Effector memory CD4-positive, alpha-beta T cell (primary cell): ENCODE measurements at regions not wholly inside any gene's neighbourhood (a gene's known extent, or its start where the extent isn't known, plus 50 kb on each side); places are given as distances from the start of the nearest gene placed in this dataset.

Experiments
- DNase-seq, 3 donors: peaks; one replicate each; pipeline ENCODE4 v3.0.0-alpha.2; 2020
- H3K27ac ChIP-seq: 2 replicates; pipeline ENCODE4 v1.7.0; 2013; ENCODE audit warnings: mild to moderate bottlenecking, low read length, moderate library complexity; ENCODE audit not compliant: insufficient read depth, poor library complexity, severe bottlenecking
- H3K27me3 ChIP-seq: replicated peaks from 2 replicates; pipeline ENCODE4 v1.7.0; 2013; ENCODE audit warnings: mild to moderate bottlenecking, low read length; ENCODE audit not compliant: insufficient read depth, control insufficient read depth, poor library complexity, severe bottlenecking
- H3K36me3 ChIP-seq: 2 replicates; pipeline ENCODE4 v1.7.0; 2013; ENCODE audit warnings: mild to moderate bottlenecking, low read length, moderate library complexity; ENCODE audit not compliant: control insufficient read depth, insufficient read depth
- H3K4me1 ChIP-seq: 2 replicates; pipeline ENCODE4 v1.7.0; 2013; ENCODE audit warnings: low read length, mild to moderate bottlenecking; ENCODE audit not compliant: control insufficient read depth, insufficient read depth, poor library complexity, severe bottlenecking
- H3K4me3 ChIP-seq: 2 replicates; pipeline ENCODE4 v1.7.0; 2013; ENCODE audit warnings: low read length, low read depth, mild to moderate bottlenecking; ENCODE audit not compliant: insufficient read depth, poor library complexity, severe bottlenecking
- H3K9me3 ChIP-seq: 2 replicates; pipeline ENCODE4 v1.7.0; 2013; ENCODE audit warnings: mild to moderate bottlenecking, low read length, moderate library complexity; ENCODE audit not compliant: control insufficient read depth

DNA sequence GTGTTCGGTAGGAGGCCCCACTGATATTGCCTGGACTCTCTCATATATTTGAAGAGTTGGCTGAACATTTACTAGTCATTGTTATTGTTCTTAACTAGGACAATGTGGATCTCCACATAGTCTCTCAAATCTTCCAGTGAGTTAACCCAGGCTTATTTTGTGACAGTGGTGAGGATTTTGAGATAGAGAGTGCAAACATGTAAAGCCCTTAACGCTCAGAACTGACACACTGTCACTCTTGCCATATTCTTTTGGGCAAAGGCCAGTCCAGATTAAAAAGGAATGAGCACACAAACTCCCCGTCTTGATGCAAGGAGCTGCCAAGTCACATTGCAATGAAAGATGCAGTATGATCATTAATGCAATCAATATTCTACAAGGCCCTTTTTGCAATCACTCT lies 431.9 kb upstream of the AZI2 start:
- no peak for DNase-seq
- H3K9me3 ChIP-seq = no peaks in the 10 kb centered on the region
- no peaks in the 10 kb centered on the region for H3K27me3 ChIP-seq
- no peak overlapping the region for H3K27ac ChIP-seq
- H3K4me1 ChIP-seq = no peaks in the 10 kb centered on the region
- H3K4me3 ChIP-seq = no peak overlapping the region
- no peaks in the 10 kb centered on the region for H3K36me3 ChIP-seq

DNA sequence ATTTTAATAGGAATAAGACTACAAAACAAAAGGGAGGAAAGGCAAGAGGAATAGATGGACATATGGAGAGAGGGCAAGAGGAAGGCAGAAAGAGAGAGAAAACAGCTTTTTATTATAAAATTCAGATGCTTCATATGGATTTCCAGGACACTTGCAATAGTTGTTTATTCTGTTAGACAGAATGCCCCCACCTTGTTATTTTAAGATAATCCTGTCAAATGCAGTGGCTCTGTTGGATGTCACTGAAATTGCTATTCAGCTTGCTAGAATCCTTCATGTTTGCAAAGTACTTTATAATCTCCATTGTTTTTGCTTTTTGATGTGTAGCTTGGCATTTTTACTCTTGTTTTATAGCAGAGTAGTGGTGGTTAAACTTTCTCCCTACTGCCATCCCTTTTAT lies 432.4 kb upstream of the AZI2 start:
- no peak overlapping the region for H3K27ac ChIP-seq
- no peaks in the 10 kb centered on the region for H3K9me3 ChIP-seq
- DNase-seq = no peak
- no peak overlapping the region for H3K4me3 ChIP-seq
- H3K36me3 ChIP-seq = no peaks in the 10 kb centered on the region
- no peaks in the 10 kb centered on the region for H3K4me1 ChIP-seq
- no peaks in the 10 kb centered on the region for H3K27me3 ChIP-seq

DNA sequence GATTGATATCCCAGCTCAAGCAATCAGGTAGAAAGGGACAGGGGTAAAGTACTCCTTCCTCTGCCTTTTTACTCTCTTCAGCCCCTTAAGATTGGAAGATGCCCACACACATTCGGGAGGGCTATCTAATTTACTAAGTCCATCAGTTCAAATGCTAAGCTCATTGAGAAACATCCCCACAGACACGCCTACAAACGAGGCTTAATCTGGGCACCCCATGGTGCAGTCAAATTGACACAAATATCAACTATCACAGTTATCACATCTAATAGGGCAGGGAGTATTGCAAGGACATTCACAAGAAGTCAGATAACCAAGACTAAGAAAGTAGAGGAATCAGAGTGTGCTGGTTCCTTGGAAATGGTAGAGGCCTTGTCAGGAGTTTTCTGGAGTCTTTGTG lies 437.8 kb upstream of the AZI2 start:
- Histone ChIP-seq H3K36me3 (no peaks in the 10 kb centered on the region), H3K4me1 (no peaks in the 10 kb centered on the region), H3K27ac (no peak overlapping the region), H3K4me3 (no peak overlapping the region), H3K9me3 (no peaks in the 10 kb centered on the region), H3K27me3 (no peaks in the 10 kb centered on the region)
- no peak for DNase-seq

DNA sequence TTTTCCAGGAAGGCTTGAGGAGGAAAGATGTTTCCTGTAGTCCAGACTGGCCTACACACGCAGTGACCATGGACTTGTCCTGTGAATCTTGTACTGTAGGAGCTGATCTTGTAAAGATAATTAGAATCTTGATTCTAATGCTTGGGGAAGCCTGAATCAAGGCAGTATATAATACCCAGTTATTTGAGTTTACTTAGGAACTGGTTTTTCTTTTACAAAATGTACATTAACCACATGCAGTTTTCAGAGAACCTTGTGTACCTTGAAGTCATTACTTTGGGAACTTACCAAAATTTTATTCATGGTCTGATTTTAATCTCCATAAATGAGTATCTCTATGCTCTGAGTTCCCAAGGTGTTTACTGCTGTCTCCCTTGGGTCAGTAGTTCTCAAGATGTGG lies 439.9 kb upstream of the AZI2 start:
- H3K4me3 ChIP-seq = no peak overlapping the region

GRCh38 chr3:28791713-28792255 lies 443.2 kb upstream of the AZI2 start:
- no peaks in the 10 kb centered on the region for H3K9me3 ChIP-seq
- no peaks in the 10 kb centered on the region for H3K27me3 ChIP-seq
- no peak overlapping the region for H3K4me3 ChIP-seq
- H3K27ac ChIP-seq = no peak overlapping the region
- H3K4me1 ChIP-seq = no peaks in the 10 kb centered on the region
- no peak for DNase-seq
- no peaks in the 10 kb centered on the region for H3K36me3 ChIP-seq

More for the DNA sequence above, 439.9 kb upstream of the AZI2 start:
- no peak overlapping the region for H3K27ac ChIP-seq
- no peak for DNase-seq
- H3K4me1 ChIP-seq = no peaks in the 10 kb centered on the region
- H3K27me3 ChIP-seq = no peaks in the 10 kb centered on the region
- H3K9me3 ChIP-seq = no peaks in the 10 kb centered on the region
- H3K36me3 ChIP-seq = no peaks in the 10 kb centered on the region

- no peaks in the 10 kb centered on the region for H3K4me1 ChIP-seq
Measured at GRCh38 chr3:28792604-28793003, 444.0 kb upstream of the AZI2 start.

GRCh38 chr3:28799084-28799483 lies 450.5 kb upstream of the AZI2 start:
- Histone ChIP-seq H3K27me3 (no peaks in the 10 kb centered on the region), H3K36me3 (no peaks in the 10 kb centered on the region), H3K27ac (no peak overlapping the region), H3K9me3 (no peaks in the 10 kb centered on the region), H3K4me1 (no peaks in the 10 kb centered on the region), H3K4me3 (no peak overlapping the region)
- DNase-seq = no peak

More at GRCh38 chr3:28792604-28793003, 444.0 kb upstream of the AZI2 start:
- H3K9me3 ChIP-seq = no peaks in the 10 kb centered on the region
- no peaks in the 10 kb centered on the region for H3K27me3 ChIP-seq
- no peak for DNase-seq
- H3K4me3 ChIP-seq = no peak overlapping the region
- H3K27ac ChIP-seq = no peak overlapping the region
- H3K36me3 ChIP-seq = no peaks in the 10 kb centered on the region

GRCh38 chr3:28800203-28800602 lies 451.6 kb upstream of the AZI2 start:
- Histone ChIP-seq H3K27me3 (no peaks in the 10 kb centered on the region), H3K4me1 (no peaks in the 10 kb centered on the region), H3K27ac (no peak overlapping the region), H3K36me3 (no peaks in the 10 kb centered on the region), H3K4me3 (no peak overlapping the region), H3K9me3 (no peaks in the 10 kb centered on the region)
- no peak for DNase-seq

- Histone ChIP-seq H3K27me3 (no peaks in the 10 kb centered on the region), H3K4me1 (no peaks in the 10 kb centered on the region), H3K27ac (no peak overlapping the region), H3K4me3 (no peak overlapping the region), H3K36me3 (no peaks in the 10 kb centered on the region), H3K9me3 (no peaks in the 10 kb centered on the region)
- no peak for DNase-seq
Measured at GRCh38 chr3:28808068-28808467, 459.4 kb upstream of the AZI2 start.

DNA sequence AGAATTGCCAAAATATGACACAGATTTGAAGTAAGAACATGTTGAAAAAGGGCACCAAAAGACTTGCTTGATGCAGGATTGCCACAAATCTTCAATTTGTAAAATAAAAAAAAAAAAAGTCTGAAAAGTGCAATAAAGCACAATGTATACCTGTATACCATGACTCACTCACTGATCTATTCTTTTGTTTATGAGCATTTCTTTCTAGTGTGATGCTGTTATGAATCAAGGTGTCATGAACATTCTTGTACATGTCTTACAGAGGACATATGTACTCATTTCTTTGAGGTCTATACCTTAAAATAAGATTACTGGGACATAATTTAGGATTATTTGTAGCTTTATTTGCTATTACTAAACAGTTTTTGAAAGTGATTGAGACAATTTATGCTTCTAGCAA lies 464.9 kb upstream of the RBMS3 start:
- DNase-seq = no peak
- no peak overlapping the region for H3K27ac ChIP-seq
- H3K36me3 ChIP-seq = no peaks in the 10 kb centered on the region
- H3K27me3 ChIP-seq = no peaks in the 10 kb centered on the region
- no peaks in the 10 kb centered on the region for H3K4me1 ChIP-seq
- no peaks in the 10 kb centered on the region for H3K9me3 ChIP-seq
- no peak overlapping the region for H3K4me3 ChIP-seq

GRCh38 chr3:28824316-28824715 lies 456.6 kb upstream of the RBMS3 start:
- no peaks in the 10 kb centered on the region for H3K9me3 ChIP-seq

More at GRCh38 chr3:28824316-28824715, 456.6 kb upstream of the RBMS3 start:
- no peak for DNase-seq
- no peak overlapping the region for H3K4me3 ChIP-seq
- H3K27me3 ChIP-seq = no peaks in the 10 kb centered on the region
- no peaks in the 10 kb centered on the region for H3K4me1 ChIP-seq
- H3K27ac ChIP-seq = no peak overlapping the region
- no peaks in the 10 kb centered on the region for H3K36me3 ChIP-seq
